SK-N-SH (cell line): ENCODE measurements at regions not wholly inside any gene's neighbourhood (a gene's known extent, or its start where the extent isn't known, plus 50 kb on each side); places are given as distances from the start of the nearest gene placed in this dataset.

Experiments
- CTCF ChIA-PET: fragments of 300-600, 350-600 bp; formaldehyde crosslinking; extraction: SDS; loops from one replicate; lab custom pipeline; 2021; lab: Yijun Ruan, JAX
- POLR2A ChIA-PET: fragments of 350-600 bp; sonication (Branson Sonifier 250); formaldehyde crosslinking; extraction: SDS; loops from one replicate; lab custom pipeline; 2020; ENCODE audit warnings: antibody characterized with exemption, inconsistent platforms; lab: Yijun Ruan, JAX
- DNase-seq: peaks from one replicate; pipeline ENCODE4 v3.0.0; 2012
- H2AFZ ChIP-seq: fragments of 200-600 bp; sonication (generic); 2 replicates; pipeline ENCODE4 v1.8.1; 2016; ENCODE audit warnings: antibody characterized with exemption, mild to moderate bottlenecking, low read depth
- H3F3A ChIP-seq: fragments of 200-600 bp; sonication (generic); replicated peaks from 2 replicates; pipeline ENCODE3; 2016; ENCODE audit warnings: antibody characterized with exemption, mild to moderate bottlenecking; ENCODE audit not compliant: insufficient read depth
- H3K27ac ChIP-seq, 2 experiments: fragments of 200-500 bp in 1 of 2; fragments of 200-600 bp in 1 of 2; sonication (Bioruptor generic) in 1 of 2; sonication (generic), shearing (Covaris generic) in 1 of 2; 2 replicates each; pipeline versions ENCODE4 v1.5.1 to v1.6.1; 2014 to 2016; ENCODE audit warnings: low read depth in 2 of 2, inconsistent platforms in 1 of 2, low read length in 1 of 2, mild to moderate bottlenecking in 1 of 2, mixed read lengths in 1 of 2
- H3K27me3 ChIP-seq: fragments of 200-600 bp; sonication (generic), shearing (Covaris generic); 2 replicates; pipeline ENCODE4 v1.6.1; 2016; ENCODE audit warnings: mixed run types; ENCODE audit not compliant: insufficient read depth
- H3K36me3 ChIP-seq, 2 experiments: fragments of 200-500 bp in 1 of 2; fragments of 200-600 bp in 1 of 2; sonication (Bioruptor generic) in 1 of 2; sonication (generic) in 1 of 2; replicated peaks in 1 of 2; 2 replicates each; pipeline versions ENCODE3 to v1.5.1; 2014 to 2016; ENCODE audit warnings: low read length in 1 of 2, mild to moderate bottlenecking in 1 of 2; ENCODE audit not compliant: insufficient read depth in 2 of 2, control insufficient read depth in 1 of 2
- H3K4me1 ChIP-seq, 2 experiments: fragments of 200-500 bp in 1 of 2; fragments of 200-600 bp in 1 of 2; sonication (Bioruptor generic) in 1 of 2; sonication (generic), shearing (Covaris generic) in 1 of 2; 2 replicates each; pipeline versions ENCODE4 v1.5.1 to v1.6.1; 2014 to 2016; ENCODE audit warnings: low read depth in 1 of 2, low read length in 1 of 2, mixed run types in 1 of 2; ENCODE audit not compliant: insufficient read depth in 2 of 2, control insufficient read depth in 1 of 2
- H3K4me2 ChIP-seq: fragments of 200-600 bp; sonication (generic), shearing (Covaris generic); 2 replicates; pipeline ENCODE4 v1.6.1; 2017; ENCODE audit warnings: mixed run types
- H3K4me3 ChIP-seq, 2 experiments: fragments of 200-500 bp in 1 of 2; fragments of 200-600 bp in 1 of 2; sonication (Bioruptor generic) in 1 of 2; sonication (generic), shearing (Covaris generic) in 1 of 2; 2 replicates each; pipeline versions ENCODE4 v1.5.1 to v1.8.1; 2014 to 2016; ENCODE audit warnings: low read depth in 2 of 2, inconsistent platforms in 1 of 2, low read length in 1 of 2, mild to moderate bottlenecking in 1 of 2, mixed read lengths in 1 of 2, moderate library complexity in 1 of 2
- H3K79me2 ChIP-seq: fragments of 200-600 bp; sonication (generic); 2 replicates; pipeline ENCODE4 v1.8.1; 2017; ENCODE audit warnings: mild to moderate bottlenecking; ENCODE audit not compliant: insufficient read depth
- H3K9ac ChIP-seq: fragments of 200-600 bp; sonication (generic); 2 replicates; pipeline ENCODE4 v1.6.1; 2017; ENCODE audit warnings: mixed run types
- H3K9me2 ChIP-seq: fragments of 200-600 bp; sonication (generic); 2 replicates; pipeline ENCODE4 v1.6.1; 2017; ENCODE audit warnings: mixed run types
- H3K9me3 ChIP-seq: fragments of 200-600 bp; sonication (generic); 2 replicates; pipeline ENCODE4 v1.6.1; 2017; ENCODE audit warnings: mixed run types, mild to moderate bottlenecking, moderate library complexity
- H4K20me1 ChIP-seq: fragments of 200-600 bp; sonication (generic); 2 replicates; pipeline ENCODE4 v1.6.1; 2017; ENCODE audit warnings: mild to moderate bottlenecking, mixed run types; ENCODE audit not compliant: insufficient read depth
- CHD2 ChIP-seq: fragments of 150-350 bp; IDR thresholded peaks from 2 replicates; pipeline ENCODE4 v1.6.1; 2018; ENCODE audit warnings: low read length; ENCODE audit not compliant: partially characterized antibody
- FOXJ3 ChIP-seq: sonication (generic); formaldehyde crosslinking; IDR thresholded peaks from 2 replicates; pipeline ENCODE4 v1.5.1; 2020; ENCODE audit warnings: mild to moderate bottlenecking, missing genetic modification reagents
- GATA2 ChIP-seq: sonication (generic); formaldehyde crosslinking; IDR thresholded peaks from 2 replicates; pipeline ENCODE4 v1.5.0; 2020; ENCODE audit warnings: mild to moderate bottlenecking, missing genetic modification reagents
- MXI1 ChIP-seq: IDR thresholded peaks from 2 replicates; pipeline ENCODE4 v1.6.1; 2012; ENCODE audit warnings: mild to moderate bottlenecking, low read depth, low read length, improper control_type of control experiment
- NRF1 ChIP-seq: IDR thresholded peaks from 2 replicates; pipeline ENCODE4 v1.6.1; 2012; ENCODE audit warnings: low read depth, mild to moderate bottlenecking, low read length
- RAD21 ChIP-seq: IDR thresholded peaks from 2 replicates; pipeline ENCODE4 v1.6.1; 2012; ENCODE audit warnings: mild to moderate bottlenecking, low read length
- RXRA ChIP-seq: IDR thresholded peaks from 2 replicates; pipeline ENCODE4 v1.4.0; 2012; ENCODE audit warnings: low read depth, mild to moderate bottlenecking, borderline replicate concordance
- SIN3A ChIP-seq: IDR thresholded peaks from 2 replicates; pipeline ENCODE4 v1.6.1; 2012; ENCODE audit warnings: low read depth, mild to moderate bottlenecking, low read length, moderate library complexity, borderline replicate concordance
- SMC3 ChIP-seq: IDR thresholded peaks from 2 replicates; pipeline ENCODE4 v1.6.1; 2012; ENCODE audit warnings: low read depth, low read length, improper control_type of control experiment
- TCF12 ChIP-seq: IDR thresholded peaks from 2 replicates; pipeline ENCODE4 v1.4.0; 2012
- TEAD4 ChIP-seq: IDR thresholded peaks from 2 replicates; pipeline ENCODE4 v1.4.0; 2012; ENCODE audit warnings: mild to moderate bottlenecking, borderline replicate concordance; ENCODE audit not compliant: insufficient read depth
- YY1 ChIP-seq: IDR thresholded peaks from 2 replicates; pipeline ENCODE4 v1.4.0; 2012; ENCODE audit warnings: low read depth, mild to moderate bottlenecking
- WGBS: methylation state at CpG from one replicate; pipeline ENCODE4 v1.1.6; 2017; ENCODE audit warnings: low lambda C conversion rate; 5-methylcytosine and 5-hydroxymethylcytosine counted together
- TF ChIP-seq, protein P1 (sequence below): fragments of 150-350 bp; IDR thresholded peaks from 2 replicates; pipeline ENCODE4 v1.6.1; 2016; ENCODE audit warnings: mild to moderate bottlenecking, low read depth, low read length
- TF ChIP-seq, protein P2 (sequence below): IDR thresholded peaks from 2 replicates; pipeline ENCODE4 v1.4.0; 2012; ENCODE audit warnings: low read depth
- TF ChIP-seq, protein P3 (sequence below): IDR thresholded peaks from 2 replicates; pipeline ENCODE4; 2012
- TF ChIP-seq, protein P4 (sequence below): IDR thresholded peaks from 2 replicates; pipeline ENCODE4 v1.4.0; 2012; ENCODE audit warnings: low read depth, borderline replicate concordance
- TF ChIP-seq, protein P5 (sequence below): IDR thresholded peaks from 2 replicates; pipeline ENCODE4 v1.6.1; 2012; ENCODE audit warnings: mild to moderate bottlenecking, low read depth, low read length, moderate library complexity

DNA sequence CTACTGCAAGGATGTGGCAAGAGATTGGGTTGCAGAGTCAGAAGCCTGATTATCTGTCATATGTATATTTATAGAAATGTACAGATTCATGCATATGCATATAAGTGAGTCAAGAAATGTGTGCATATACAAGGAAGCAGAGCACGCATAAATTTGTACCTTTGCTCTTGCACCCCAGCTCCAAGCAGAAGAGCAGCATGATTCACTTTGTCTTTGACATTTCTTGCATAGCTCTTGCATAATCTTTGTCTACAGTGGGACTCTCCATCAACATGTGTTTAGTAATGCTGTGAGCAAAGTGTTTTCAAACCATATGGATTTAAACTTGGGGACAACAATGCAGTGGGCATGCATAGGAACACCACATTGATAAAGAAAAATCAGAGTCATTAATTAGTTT, 330.7 kb upstream of the DCN start:
- Histone ChIP-seq H3K36me3 (no peaks in the 10 kb centered on the region), H3K27me3 (no peaks in the 10 kb centered on the region), H2AFZ (no peak overlapping the region), H4K20me1 (no peaks in the 10 kb centered on the region), H3K4me2 (no peak overlapping the region), H3K4me3 (no peak overlapping the region), H3K4me1 (no peaks in the 10 kb centered on the region), H3K9me2 (no peaks in the 10 kb centered on the region), H3K79me2 (no peaks in the 10 kb centered on the region), H3K9me3 (no peaks in the 10 kb centered on the region), H3F3A (no peaks in the 10 kb centered on the region), H3K9ac (no peak overlapping the region), H3K27ac (no peak overlapping the region)
- DNase-seq = no peak
- ChIA-PET CTCF (no interaction called here), POLR2A (no interaction called here)
- TF ChIP-seq CHD2 (no peak), SIN3A (no peak), FOXJ3 (CRISPR knock-in tag) (no peak), TCF12 (no peak), RXRA (no peak)
- TF ChIP-seq, protein P1, sequence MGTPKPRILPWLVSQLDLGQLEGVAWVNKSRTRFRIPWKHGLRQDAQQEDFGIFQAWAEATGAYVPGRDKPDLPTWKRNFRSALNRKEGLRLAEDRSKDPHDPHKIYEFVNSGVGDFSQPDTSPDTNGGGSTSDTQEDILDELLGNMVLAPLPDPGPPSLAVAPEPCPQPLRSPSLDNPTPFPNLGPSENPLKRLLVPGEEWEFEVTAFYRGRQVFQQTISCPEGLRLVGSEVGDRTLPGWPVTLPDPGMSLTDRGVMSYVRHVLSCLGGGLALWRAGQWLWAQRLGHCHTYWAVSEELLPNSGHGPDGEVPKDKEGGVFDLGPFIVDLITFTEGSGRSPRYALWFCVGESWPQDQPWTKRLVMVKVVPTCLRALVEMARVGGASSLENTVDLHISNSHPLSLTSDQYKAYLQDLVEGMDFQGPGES = no peak
- TF ChIP-seq, protein P2, sequence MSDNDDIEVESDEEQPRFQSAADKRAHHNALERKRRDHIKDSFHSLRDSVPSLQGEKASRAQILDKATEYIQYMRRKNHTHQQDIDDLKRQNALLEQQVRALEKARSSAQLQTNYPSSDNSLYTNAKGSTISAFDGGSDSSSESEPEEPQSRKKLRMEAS = no peak
- TF ChIP-seq, protein P3, sequence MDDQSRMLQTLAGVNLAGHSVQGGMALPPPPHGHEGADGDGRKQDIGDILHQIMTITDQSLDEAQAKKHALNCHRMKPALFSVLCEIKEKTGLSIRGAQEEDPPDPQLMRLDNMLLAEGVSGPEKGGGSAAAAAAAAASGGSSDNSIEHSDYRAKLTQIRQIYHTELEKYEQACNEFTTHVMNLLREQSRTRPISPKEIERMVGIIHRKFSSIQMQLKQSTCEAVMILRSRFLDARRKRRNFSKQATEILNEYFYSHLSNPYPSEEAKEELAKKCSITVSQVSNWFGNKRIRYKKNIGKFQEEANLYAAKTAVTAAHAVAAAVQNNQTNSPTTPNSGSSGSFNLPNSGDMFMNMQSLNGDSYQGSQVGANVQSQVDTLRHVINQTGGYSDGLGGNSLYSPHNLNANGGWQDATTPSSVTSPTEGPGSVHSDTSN = no peak
- 62% methylated on average over 1 of the region's 1 CpG for WGBS

DNA sequence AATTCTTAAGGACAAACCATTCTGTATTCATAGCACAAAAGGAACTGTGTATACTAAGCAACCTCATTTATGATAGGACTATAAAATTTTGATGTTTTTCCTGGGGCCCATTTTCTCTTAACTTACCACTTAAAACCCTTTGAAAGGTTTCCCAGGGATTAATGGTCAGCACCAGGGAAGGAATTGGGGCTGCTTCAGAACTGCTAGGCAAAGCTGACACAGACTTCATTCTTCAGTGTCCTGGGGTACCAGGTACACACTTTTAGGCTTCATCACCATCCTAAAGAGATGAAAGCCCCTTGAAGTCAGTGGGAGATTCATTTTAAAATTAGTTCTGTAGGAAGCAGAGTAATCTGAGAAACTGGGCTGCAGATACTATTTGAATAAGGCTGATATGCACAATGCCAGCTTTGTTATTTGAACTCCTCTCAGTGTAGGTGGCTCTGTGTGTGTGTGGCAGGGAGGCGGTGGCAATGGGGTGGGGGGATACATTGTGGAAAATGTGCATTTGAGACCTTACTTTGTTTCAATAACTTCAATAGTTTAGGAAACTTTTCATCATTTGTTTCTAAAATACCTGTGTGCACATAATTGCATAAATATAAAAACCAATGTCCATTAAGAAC, 329.3 kb upstream of the DCN start:
- ChIA-PET POLR2A (interaction anchor here (0.7 kb wide), 1 partner anchor 10 kb away, joined by 3 read pairs; no protein-coding TSS in a partner anchor), CTCF (no interaction called here)
- H3K4me1 ChIP-seq = no peaks in the 10 kb centered on the region
- H3K9me3 ChIP-seq = no peaks in the 10 kb centered on the region
- H3K4me2 ChIP-seq = no peak overlapping the region
- no peaks in the 10 kb centered on the region for H3K9me2 ChIP-seq
- no peak overlapping the region for H3K9ac ChIP-seq
- WGBS = 69% methylated on average over 1 of the region's 1 CpG
- H3K4me3 ChIP-seq = no peak overlapping the region
- H3K27ac ChIP-seq = no peak overlapping the region
- H3K36me3 ChIP-seq = no peaks in the 10 kb centered on the region
- no peaks in the 10 kb centered on the region for H3K27me3 ChIP-seq
- no peaks in the 10 kb centered on the region for H4K20me1 ChIP-seq
- H2AFZ ChIP-seq = no peak overlapping the region
- no peaks in the 10 kb centered on the region for H3K79me2 ChIP-seq
- H3F3A ChIP-seq = no peaks in the 10 kb centered on the region
- no peak for DNase-seq
- no peak for TF ChIP-seq RAD21
- no peak for TF ChIP-seq RXRA
- TF ChIP-seq GATA2 = no peak
- no peak for TF ChIP-seq TCF12
- TF ChIP-seq, protein P4, sequence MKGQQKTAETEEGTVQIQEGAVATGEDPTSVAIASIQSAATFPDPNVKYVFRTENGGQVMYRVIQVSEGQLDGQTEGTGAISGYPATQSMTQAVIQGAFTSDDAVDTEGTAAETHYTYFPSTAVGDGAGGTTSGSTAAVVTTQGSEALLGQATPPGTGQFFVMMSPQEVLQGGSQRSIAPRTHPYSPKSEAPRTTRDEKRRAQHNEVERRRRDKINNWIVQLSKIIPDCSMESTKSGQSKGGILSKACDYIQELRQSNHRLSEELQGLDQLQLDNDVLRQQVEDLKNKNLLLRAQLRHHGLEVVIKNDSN = no peak
- no peak for TF ChIP-seq MXI1
- no peak for TF ChIP-seq YY1
- TF ChIP-seq, protein P5, sequence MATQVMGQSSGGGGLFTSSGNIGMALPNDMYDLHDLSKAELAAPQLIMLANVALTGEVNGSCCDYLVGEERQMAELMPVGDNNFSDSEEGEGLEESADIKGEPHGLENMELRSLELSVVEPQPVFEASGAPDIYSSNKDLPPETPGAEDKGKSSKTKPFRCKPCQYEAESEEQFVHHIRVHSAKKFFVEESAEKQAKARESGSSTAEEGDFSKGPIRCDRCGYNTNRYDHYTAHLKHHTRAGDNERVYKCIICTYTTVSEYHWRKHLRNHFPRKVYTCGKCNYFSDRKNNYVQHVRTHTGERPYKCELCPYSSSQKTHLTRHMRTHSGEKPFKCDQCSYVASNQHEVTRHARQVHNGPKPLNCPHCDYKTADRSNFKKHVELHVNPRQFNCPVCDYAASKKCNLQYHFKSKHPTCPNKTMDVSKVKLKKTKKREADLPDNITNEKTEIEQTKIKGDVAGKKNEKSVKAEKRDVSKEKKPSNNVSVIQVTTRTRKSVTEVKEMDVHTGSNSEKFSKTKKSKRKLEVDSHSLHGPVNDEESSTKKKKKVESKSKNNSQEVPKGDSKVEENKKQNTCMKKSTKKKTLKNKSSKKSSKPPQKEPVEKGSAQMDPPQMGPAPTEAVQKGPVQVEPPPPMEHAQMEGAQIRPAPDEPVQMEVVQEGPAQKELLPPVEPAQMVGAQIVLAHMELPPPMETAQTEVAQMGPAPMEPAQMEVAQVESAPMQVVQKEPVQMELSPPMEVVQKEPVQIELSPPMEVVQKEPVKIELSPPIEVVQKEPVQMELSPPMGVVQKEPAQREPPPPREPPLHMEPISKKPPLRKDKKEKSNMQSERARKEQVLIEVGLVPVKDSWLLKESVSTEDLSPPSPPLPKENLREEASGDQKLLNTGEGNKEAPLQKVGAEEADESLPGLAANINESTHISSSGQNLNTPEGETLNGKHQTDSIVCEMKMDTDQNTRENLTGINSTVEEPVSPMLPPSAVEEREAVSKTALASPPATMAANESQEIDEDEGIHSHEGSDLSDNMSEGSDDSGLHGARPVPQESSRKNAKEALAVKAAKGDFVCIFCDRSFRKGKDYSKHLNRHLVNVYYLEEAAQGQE = no peak
- no peak for TF ChIP-seq NRF1
- TF ChIP-seq SMC3 = no peak
- TF ChIP-seq TEAD4 = no peak
- TF ChIP-seq, protein P1 = no peak
- TF ChIP-seq, all 33 proteins: peak for 0
